Uterus (tissue), 2 donors: ENCODE measurements at regions not wholly inside any gene's neighbourhood (a gene's known extent, or its start where the extent isn't known, plus 50 kb on each side); places are given as distances from the start of the nearest gene placed in this dataset.

ENCODE experiments used
- POLR2A ChIP-seq, 2 donors: fragments of 450-650 bp; IDR thresholded peaks; one replicate each; pipeline ENCODE4 v1.6.1; 2016; ENCODE audit warnings: antibody characterized with exemption in 2 of 2, mild to moderate bottlenecking in 1 of 2, moderate library complexity in 1 of 2
- TF ChIP-seq, protein P1 (sequence below), 4 experiments: fragments of 200-600 bp in 2 of 4; fragments of 450-650 bp in 2 of 4; sonication (generic) in 2 of 4; IDR thresholded peaks; one replicate each; pipeline ENCODE4 v1.5.1; 2016 to 2019; ENCODE audit warnings: antibody characterized with exemption in 4 of 4, mild to moderate bottlenecking in 2 of 4, moderate library complexity in 1 of 4

- TF ChIP-seq, protein P1, sequence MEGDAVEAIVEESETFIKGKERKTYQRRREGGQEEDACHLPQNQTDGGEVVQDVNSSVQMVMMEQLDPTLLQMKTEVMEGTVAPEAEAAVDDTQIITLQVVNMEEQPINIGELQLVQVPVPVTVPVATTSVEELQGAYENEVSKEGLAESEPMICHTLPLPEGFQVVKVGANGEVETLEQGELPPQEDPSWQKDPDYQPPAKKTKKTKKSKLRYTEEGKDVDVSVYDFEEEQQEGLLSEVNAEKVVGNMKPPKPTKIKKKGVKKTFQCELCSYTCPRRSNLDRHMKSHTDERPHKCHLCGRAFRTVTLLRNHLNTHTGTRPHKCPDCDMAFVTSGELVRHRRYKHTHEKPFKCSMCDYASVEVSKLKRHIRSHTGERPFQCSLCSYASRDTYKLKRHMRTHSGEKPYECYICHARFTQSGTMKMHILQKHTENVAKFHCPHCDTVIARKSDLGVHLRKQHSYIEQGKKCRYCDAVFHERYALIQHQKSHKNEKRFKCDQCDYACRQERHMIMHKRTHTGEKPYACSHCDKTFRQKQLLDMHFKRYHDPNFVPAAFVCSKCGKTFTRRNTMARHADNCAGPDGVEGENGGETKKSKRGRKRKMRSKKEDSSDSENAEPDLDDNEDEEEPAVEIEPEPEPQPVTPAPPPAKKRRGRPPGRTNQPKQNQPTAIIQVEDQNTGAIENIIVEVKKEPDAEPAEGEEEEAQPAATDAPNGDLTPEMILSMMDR (IDR thresholded peaks at IDR 0.05): no peak
- TF ChIP-seq POLR2A (IDR thresholded peaks at IDR 0.05): no peak
Observed at GRCh38 chr11:24297461-24297860, 199.4 kb upstream of the LUZP2 start.
